ENCODE measurements at regions not wholly inside any gene's neighbourhood (a gene's known extent, or its start where the extent isn't known, plus 50 kb on each side); places are given as distances from the start of the nearest gene placed in this dataset.
A peak's percentile ranks its signal among the peaks of the same experiment; 100 is the strongest.
"Not testable (repeated sequence)": the region's sequence is repeated elsewhere in the genome, so short reads cannot be mapped to it uniquely, and the experiment has no call there.

- DNase-seq (ENCODE audit: low read depth): no peak
These were observed 103.9 kb upstream of the SOX21 start for GRCh38 chr13:94816256-94816655.

DNA sequence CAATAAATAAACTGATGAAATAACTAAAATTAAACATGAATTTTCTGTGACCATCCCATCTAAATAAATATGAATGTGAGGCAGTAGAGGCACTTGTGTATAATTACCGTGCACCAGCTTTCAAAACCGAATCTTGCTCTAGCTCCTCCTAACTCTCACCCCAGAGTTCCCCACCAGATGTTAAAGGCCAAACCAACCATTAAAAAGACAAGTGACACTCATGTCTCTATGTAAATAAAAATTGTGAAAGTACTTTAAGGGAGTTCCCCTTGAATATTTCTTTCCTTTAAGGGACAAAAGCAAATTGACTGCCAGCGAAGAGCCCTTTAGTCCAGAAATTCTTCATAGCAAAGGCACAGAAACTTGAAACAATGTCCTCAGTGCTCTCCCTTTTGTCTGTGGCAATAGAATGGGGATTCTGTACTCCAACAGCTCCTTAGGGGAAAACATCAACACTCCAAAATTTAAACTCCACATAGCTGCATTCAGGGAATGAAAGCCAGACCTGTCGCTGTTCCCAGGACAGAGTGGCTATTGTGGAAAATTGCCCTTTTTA is 101.7 kb upstream of the SOX21 start:
- DNase-seq (ENCODE audit: low read depth): no peak

DNA sequence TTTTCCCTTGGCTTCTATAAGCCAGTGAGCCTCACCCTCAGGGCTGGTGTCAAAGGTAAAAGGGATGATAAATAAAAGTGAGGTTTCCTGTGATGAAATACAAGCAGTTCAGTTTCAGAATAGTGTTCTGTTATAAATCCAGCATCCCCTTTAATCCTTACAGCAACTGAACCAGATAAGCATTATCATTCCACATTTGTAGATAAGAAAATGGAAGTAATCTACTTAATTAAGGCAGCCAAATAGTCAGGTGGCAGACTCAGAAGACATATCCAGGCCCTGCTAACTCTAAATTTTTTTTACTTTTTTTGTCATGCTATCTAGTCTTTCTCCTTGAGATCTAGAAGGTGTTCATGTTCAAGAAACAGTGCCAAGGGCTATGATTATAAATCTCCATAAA is 99.4 kb upstream of the SOX21 start:
- no peak for DNase-seq (ENCODE audit: low read depth)

GRCh38 chr13:94800423-94800822 is 88.1 kb upstream of the SOX21 start:
- DNase-seq (ENCODE audit: low read depth): no peak

- no peak for DNase-seq (ENCODE audit: low read depth)
These were observed 87.0 kb upstream of the SOX21 start for GRCh38 chr13:94799299-94799698.

GRCh38 chr13:94798738-94799137 is 86.4 kb upstream of the SOX21 start:
- no peak for DNase-seq (ENCODE audit: low read depth)

- no peak for DNase-seq (ENCODE audit: low read depth)
These were observed 82.9 kb upstream of the SOX21 start for GRCh38 chr13:94795292-94795691.

- not testable (repeated sequence) for DNase-seq (ENCODE audit: low read depth)
These were observed 73.9 kb upstream of the SOX21 start for GRCh38 chr13:94786246-94786645.

DNA sequence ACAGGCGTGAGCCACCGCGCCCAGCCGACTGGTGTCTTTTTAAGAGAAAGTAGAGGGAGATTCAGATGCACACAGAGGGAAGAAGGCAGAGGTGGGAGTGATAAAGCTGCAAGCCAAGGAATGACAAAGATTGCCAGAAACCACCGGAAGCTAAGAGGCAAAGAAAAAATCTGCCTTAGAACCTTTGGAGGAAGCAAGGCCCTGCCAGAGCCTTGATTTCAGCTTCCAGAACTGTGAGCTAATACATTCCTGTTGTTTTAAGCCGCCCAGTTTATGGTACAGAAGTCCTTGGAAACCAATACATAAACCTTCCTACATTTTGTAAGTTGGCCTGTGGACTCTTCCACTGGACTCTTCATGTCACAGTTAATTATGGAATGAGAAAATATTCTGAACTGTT is 71.7 kb upstream of the SOX21 start:
- peak; percentile 0 for DNase-seq (ENCODE audit: low read depth)

DNA sequence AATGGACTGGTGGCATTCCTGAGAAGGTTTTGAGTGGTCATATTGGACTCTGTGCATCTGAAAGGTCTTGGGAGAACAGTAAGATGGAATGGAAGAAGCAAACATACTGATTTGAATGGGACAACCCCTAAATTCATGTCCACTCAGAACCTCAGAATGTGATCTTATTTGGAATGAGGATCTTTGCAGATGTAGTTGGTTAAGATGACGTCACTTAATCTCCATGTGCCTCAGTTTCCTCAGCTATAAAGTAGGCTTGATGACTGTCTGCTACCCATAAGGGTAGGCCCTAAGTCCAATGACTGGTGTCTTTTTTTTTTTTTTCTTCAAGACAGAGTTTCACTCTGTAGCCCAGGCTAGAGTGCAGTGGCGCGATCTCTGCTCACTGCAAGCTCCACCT is 71.1 kb upstream of the SOX21 start:
- no peak for DNase-seq (ENCODE audit: low read depth)

DNA sequence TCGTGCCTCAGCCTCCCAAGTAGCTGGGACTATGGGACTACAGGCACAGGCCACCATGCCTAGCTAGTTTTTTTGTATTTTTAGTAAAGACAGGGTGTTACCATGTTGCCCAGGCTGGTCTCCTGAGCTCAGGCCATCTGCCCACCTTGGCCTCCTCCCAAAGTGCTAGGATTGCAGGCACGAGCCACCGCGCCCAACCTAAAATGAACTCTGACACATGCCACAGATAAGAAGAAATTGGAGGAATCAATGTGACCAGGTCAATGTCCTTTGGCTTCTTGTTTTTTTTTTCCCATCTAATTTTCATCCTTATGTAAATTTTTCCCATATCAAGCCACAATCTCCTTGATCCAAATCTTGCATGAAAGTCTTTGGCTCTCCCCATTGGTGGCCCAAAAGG is 68.1 kb upstream of the SOX21 start:
- DNase-seq (ENCODE audit: low read depth): no peak

DNA sequence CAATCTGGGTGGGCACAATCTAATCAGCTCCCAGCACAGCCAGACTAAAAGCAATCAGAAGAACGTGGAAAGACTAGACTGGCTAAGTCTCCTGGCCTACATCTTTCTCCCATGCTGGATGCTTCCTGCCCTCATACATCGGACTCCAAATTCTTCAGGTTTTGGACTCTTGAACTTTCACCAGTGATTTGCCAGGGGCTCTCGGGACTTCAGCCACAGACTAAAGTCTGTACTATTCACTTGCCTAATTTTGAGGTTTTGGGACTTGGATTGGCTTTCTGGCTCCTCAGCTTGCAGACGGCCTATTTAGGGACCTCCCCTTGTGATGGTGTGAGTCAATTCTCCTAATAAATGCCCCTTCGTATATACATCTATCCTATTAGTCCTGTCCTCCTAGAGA is 66.6 kb upstream of the SOX21 start:
- DNase-seq (ENCODE audit: low read depth): no peak

DNA sequence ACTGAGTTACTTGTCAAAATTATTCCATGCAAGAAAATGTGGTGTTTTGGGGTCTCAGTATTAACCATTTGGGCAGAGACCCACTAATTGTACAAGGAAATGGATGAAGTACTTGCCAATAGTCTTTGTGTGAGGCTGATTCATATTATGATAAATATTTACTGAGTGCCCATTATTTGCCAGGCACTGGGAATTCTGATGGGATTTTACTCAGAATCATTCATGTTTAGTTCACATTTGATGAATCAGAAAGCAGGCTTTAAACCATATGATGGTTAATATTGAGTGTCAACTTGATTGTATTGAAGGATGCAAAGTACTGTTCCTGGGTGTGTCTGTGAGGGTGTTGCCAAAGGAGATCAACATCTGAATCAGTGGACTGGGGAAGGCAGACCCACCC is 66.2 kb upstream of the SOX21 start:
- no peak for DNase-seq (ENCODE audit: low read depth)

GRCh38 chr13:94776956-94777355 is 64.6 kb upstream of the SOX21 start:
- no peak for DNase-seq (ENCODE audit: low read depth)

- DNase-seq (ENCODE audit: low read depth): no peak
These were observed 64.0 kb upstream of the SOX21 start for GRCh38 chr13:94776300-94776699.

- no peak for DNase-seq (ENCODE audit: low read depth)
These were observed 53.5 kb upstream of the SOX21 start for GRCh38 chr13:94765814-94766213.

DNA sequence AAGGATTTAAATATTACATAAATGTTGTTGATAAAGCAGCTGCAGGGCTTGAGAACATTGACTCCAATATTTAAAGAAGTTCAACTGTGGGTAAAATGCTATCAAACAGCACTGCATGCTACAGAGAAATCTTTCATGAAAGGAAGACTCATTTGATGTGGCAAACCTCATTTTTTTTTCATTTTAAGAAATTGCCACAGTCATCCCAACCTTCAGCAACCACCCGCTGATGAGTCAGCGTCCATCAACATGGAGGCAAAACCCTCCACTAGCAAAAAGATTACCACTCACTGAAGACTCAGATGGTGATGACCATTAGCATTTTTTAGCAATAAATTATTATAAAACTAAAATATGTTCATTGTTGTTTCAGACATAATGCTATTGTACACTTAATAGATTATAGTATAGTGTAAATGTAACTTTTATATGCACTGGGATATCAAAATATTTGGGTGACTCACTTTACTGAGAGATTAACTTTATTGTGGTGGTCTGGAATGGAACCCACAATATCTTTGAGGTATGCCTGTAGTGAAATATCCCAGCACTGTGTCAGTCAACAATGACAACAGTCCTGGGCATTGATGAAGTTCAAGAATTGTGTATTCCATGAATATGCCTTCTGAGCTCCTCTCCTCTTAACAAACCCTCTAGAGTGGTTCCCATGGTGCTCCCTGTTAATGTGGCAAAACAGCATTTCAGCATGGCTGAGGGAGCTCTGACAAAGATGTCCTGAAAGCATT is 52.4 kb upstream of the SOX21 start:
- DNase-seq (ENCODE audit: low read depth): no peak
